AG09309 (cell line): ENCODE measurements at regions not wholly inside any gene's neighbourhood (a gene's known extent, or its start where the extent isn't known, plus 50 kb on each side); places are given as distances from the start of the nearest gene placed in this dataset.

Source experiments
- DNase-seq: peaks from one replicate; pipeline ENCODE4 v3.0.0-alpha.2; 2010; ENCODE audit warnings: low read depth
- H3K4me3 ChIP-seq: 2 replicates; pipeline ENCODE4 v1.5.1; 2011; ENCODE audit warnings: mild to moderate bottlenecking, low read depth, low read length, moderate library complexity; ENCODE audit not compliant: control insufficient read depth
- CTCF ChIP-seq: IDR thresholded peaks from 2 replicates; pipeline ENCODE4 v1.5.1; 2011; ENCODE audit warnings: mild to moderate bottlenecking, low read depth, low read length, inconsistent platforms; ENCODE audit not compliant: insufficient read depth, control insufficient read depth; ENCODE audit errors: missing control alignments

GRCh38 chr5:129356846-129357245 lies 103.3 kb upstream of the ADAMTS19 start:
- no peak for TF ChIP-seq CTCF

DNA sequence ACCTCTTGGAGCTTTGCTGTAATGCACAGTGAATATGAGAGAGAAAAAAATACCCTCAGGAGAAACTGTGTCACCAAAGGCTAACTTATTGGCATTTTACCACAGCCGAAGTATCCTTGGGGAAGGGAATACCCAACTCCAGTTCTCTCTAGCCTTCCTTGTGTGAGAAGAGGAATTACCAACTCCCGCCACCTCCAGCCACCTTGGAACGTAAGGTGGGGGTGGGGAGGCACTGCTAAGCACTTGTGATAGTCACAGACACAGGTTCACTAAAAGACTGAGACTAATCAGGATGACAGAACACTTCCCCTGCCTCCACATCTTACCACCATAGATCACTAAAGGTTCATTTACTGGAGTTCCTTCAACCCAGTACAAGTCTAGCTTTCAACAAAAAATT lies 102.0 kb upstream of the ADAMTS19 start:
- no peak for TF ChIP-seq CTCF
- H3K4me3 ChIP-seq = no peak overlapping the region
- DNase-seq = no peak

More at GRCh38 chr5:129356846-129357245, 103.3 kb upstream of the ADAMTS19 start:
- no peak for DNase-seq
- H3K4me3 ChIP-seq = no peak overlapping the region

GRCh38 chr5:129359450-129359849 lies 100.6 kb upstream of the ADAMTS19 start:
- no peak overlapping the region for H3K4me3 ChIP-seq
- DNase-seq = no peak
- no peak for TF ChIP-seq CTCF

GRCh38 chr5:129361441-129362025 lies 98.6 kb upstream of the ADAMTS19 start:
- no peak overlapping the region for H3K4me3 ChIP-seq
- peak; percentile 14 for TF ChIP-seq CTCF
- DNase-seq = no peak

DNA sequence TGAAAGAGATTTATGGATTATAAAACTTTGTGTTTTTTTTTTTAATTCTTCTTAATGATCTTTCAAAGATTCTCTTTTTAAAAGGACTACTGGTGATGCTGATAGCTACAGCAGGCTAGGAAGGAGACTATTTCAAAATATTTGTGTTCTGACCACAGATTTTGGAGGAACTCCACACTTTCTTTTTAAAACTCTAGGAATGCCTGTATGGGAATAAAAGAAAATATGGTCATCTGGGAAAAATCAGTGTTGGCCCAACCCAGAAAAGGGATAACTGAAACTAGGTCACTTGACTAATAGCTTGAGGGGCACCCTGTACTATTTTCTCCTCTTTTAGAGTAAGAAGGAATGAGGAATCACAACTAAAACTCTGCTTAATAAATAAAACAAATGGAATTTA lies 97.6 kb upstream of the ADAMTS19 start:
- no peak for DNase-seq
- no peak for TF ChIP-seq CTCF
- H3K4me3 ChIP-seq = no peak overlapping the region

GRCh38 chr5:129363991-129364390 lies 96.1 kb upstream of the ADAMTS19 start:
- no peak overlapping the region for H3K4me3 ChIP-seq
- TF ChIP-seq CTCF = no peak
- no peak for DNase-seq

- TF ChIP-seq CTCF = no peak
- DNase-seq = no peak
- H3K4me3 ChIP-seq = no peak overlapping the region
Observed at GRCh38 chr5:129367883-129368282, 92.2 kb upstream of the ADAMTS19 start.
